HEK293T (cell line): ENCODE measurements at regions not wholly inside any gene's neighbourhood (a gene's known extent, or its start where the extent isn't known, plus 50 kb on each side); places are given as distances from the start of the nearest gene placed in this dataset.

Experiments
- ARNT ChIP-seq: fragments of 450-650 bp; IDR thresholded peaks from 2 replicates; pipeline ENCODE4 v1.6.1; 2017; ENCODE audit warnings: mild to moderate bottlenecking
- BHLHE40 ChIP-seq: fragments of 450-650 bp; IDR thresholded peaks from 2 replicates; pipeline ENCODE4 v1.6.1; 2016; ENCODE audit warnings: mild to moderate bottlenecking, moderate library complexity, borderline replicate concordance
- FOXA1 ChIP-seq: fragments of 450-650 bp; IDR thresholded peaks from 2 replicates; pipeline ENCODE4 v1.6.1; 2016; ENCODE audit warnings: mild to moderate bottlenecking
- FOXM1 ChIP-seq: fragments of 450-650 bp; IDR thresholded peaks from 2 replicates; pipeline ENCODE4 v1.6.1; 2017; ENCODE audit warnings: mild to moderate bottlenecking, borderline replicate concordance
- HDGF ChIP-seq: fragments of 450-650 bp; IDR thresholded peaks from 2 replicates; pipeline ENCODE4 v1.6.1; 2017; ENCODE audit warnings: antibody characterized with exemption, borderline replicate concordance
- L3MBTL2 ChIP-seq: fragments of 450-650 bp; conservative IDR thresholded peaks from 2 replicates; pipeline ENCODE4 v1.6.1; 2016; ENCODE audit warnings: mild to moderate bottlenecking
- LEF1 ChIP-seq: fragments of 450-650 bp; IDR thresholded peaks from 2 replicates; pipeline ENCODE4 v1.6.1; 2017; ENCODE audit warnings: mild to moderate bottlenecking, borderline replicate concordance
- PKNOX1 ChIP-seq: fragments of 450-650 bp; IDR thresholded peaks from 2 replicates; pipeline ENCODE4 v1.6.1; 2016
- SP1 ChIP-seq: fragments of 450-650 bp; IDR thresholded peaks from 2 replicates; pipeline ENCODE4 v1.6.1; 2017
- ZNF384 ChIP-seq: fragments of 450-650 bp; IDR thresholded peaks from 2 replicates; pipeline ENCODE4 v1.6.1; 2016

GRCh38 chr7:80387634-80388193 is 124.2 kb downstream of the GNAT3 start:
- TF ChIP-seq LEF1, result no peak
- no peak for TF ChIP-seq FOXA1
- no peak for TF ChIP-seq HDGF
- no peak for TF ChIP-seq ZNF384
- TF ChIP-seq SP1, result no peak
- TF ChIP-seq ARNT, result no peak
- no peak for TF ChIP-seq FOXM1
- no peak for TF ChIP-seq L3MBTL2
- no peak for TF ChIP-seq BHLHE40
- TF ChIP-seq PKNOX1, result no peak
